ENCODE measurements at regions not wholly inside any gene's neighbourhood (a gene's known extent, or its start where the extent isn't known, plus 50 kb on each side); places are given as distances from the start of the nearest gene placed in this dataset.

DNA sequence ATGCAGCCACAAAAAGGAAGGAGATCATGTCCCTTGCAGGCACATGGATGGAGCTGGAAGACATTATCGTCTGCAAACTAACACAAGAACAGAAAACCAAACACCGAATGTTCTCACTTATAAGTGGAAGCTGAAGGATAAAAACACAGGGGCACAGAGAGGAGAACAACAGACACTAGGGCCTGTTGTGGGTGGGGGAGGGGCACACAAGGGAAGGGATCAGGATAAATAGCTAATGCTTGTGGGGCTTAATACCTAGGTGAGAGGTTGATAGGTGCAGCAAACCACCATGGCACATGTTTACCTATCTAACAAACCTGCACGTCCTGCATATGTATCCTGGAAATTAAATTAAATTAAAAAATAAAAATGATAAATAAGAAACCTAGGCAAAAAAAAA is 969.9 kb downstream of the TTLL7 start:
- no peak for ATAC-seq
- WGBS, 2 donors (ENCODE audit: low coverage in 1 of 2), result 38 to 90% methylated on average over 1 to 3 of the region's 3 CpGs
- no peak for TF ChIP-seq EP300 (IDR thresholded peaks at IDR 0.05)
- TF ChIP-seq POLR2AphosphoS5 (IDR thresholded peaks at IDR 0.05), result no peak
- no peak for TF ChIP-seq POLR2A (IDR thresholded peaks at IDR 0.05)
- TF ChIP-seq CTCF (IDR thresholded peaks at IDR 0.05), result no peak

GRCh38 chr1:83028467-83028866 is 970.5 kb downstream of the TTLL7 start:
- Histone ChIP-seq H3K27ac (no peak overlapping the region), H3K9me3 (no peaks in the 10 kb centered on the region), H3K4me1 (no peaks in the 10 kb centered on the region), H3K36me3 (no peaks in the 10 kb centered on the region), H3K4me3 (no peak overlapping the region), H3K27me3 (no peaks in the 10 kb centered on the region)
- TF ChIP-seq POLR2A (IDR thresholded peaks at IDR 0.05) (no peak), EP300 (IDR thresholded peaks at IDR 0.05) (no peak), CTCF (IDR thresholded peaks at IDR 0.05) (no peak), POLR2AphosphoS5 (IDR thresholded peaks at IDR 0.05) (no peak)
- ATAC-seq, result no peak

More for the DNA sequence above, 969.9 kb downstream of the TTLL7 start:
- Histone ChIP-seq H3K4me1 (no peaks in the 10 kb centered on the region), H3K4me3 (no peak overlapping the region), H3K9me3 (no peaks in the 10 kb centered on the region), H3K27me3 (no peaks in the 10 kb centered on the region), H3K36me3 (no peaks in the 10 kb centered on the region), H3K27ac (no peak overlapping the region)

GRCh38 chr1:83027511-83027910 is 971.4 kb downstream of the TTLL7 start:
- no peak for ATAC-seq
- WGBS, 2 donors (ENCODE audit: low coverage in 1 of 2), result 85 to 100% methylated on average over 1 of the region's 1 CpG

DNA sequence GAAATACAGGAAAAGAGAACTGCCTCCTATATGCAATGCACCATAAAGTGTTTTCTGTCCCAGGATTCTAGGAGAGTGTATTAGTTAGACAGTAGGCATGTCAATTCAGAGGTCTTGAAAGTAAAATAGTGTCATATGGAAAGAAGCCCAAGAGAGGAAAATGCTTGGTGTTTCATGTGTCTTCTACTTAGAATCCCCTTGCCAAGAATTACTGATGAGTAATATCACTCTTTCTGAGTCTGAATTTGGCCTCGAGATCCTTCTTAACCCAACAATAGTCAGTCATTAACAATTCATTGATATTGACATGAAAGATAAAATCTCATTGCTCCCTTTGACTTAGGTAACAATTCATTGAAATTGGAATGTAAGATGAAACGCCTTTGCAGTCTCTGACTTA is 972.2 kb downstream of the TTLL7 start:
- whole genome bisulfite sequencing, 2 donors (ENCODE audit: low coverage in 1 of 2), result 77 to 79% methylated on average over 2 of the region's 2 CpGs
- Histone ChIP-seq H3K27me3 (no peaks in the 10 kb centered on the region), H3K9me3 (no peaks in the 10 kb centered on the region), H3K4me1 (no peaks in the 10 kb centered on the region), H3K36me3 (no peaks in the 10 kb centered on the region), H3K4me3 (no peak overlapping the region), H3K27ac (no peak overlapping the region)
- no peak for ATAC-seq
- TF ChIP-seq POLR2AphosphoS5 (IDR thresholded peaks at IDR 0.05) (no peak), CTCF (IDR thresholded peaks at IDR 0.05) (no peak), EP300 (IDR thresholded peaks at IDR 0.05) (no peak), POLR2A (IDR thresholded peaks at IDR 0.05) (no peak)

More at GRCh38 chr1:83027511-83027910, 971.4 kb downstream of the TTLL7 start:
- no peak overlapping the region for H3K4me3 ChIP-seq
- no peak overlapping the region for H3K27ac ChIP-seq
- H3K27me3 ChIP-seq, result no peaks in the 10 kb centered on the region
- H3K36me3 ChIP-seq, result no peaks in the 10 kb centered on the region
- H3K4me1 ChIP-seq, result no peaks in the 10 kb centered on the region
- no peaks in the 10 kb centered on the region for H3K9me3 ChIP-seq
- no peak for TF ChIP-seq POLR2A (IDR thresholded peaks at IDR 0.05)
- no peak for TF ChIP-seq EP300 (IDR thresholded peaks at IDR 0.05)
- no peak for TF ChIP-seq CTCF (IDR thresholded peaks at IDR 0.05)
- no peak for TF ChIP-seq POLR2AphosphoS5 (IDR thresholded peaks at IDR 0.05)

DNA sequence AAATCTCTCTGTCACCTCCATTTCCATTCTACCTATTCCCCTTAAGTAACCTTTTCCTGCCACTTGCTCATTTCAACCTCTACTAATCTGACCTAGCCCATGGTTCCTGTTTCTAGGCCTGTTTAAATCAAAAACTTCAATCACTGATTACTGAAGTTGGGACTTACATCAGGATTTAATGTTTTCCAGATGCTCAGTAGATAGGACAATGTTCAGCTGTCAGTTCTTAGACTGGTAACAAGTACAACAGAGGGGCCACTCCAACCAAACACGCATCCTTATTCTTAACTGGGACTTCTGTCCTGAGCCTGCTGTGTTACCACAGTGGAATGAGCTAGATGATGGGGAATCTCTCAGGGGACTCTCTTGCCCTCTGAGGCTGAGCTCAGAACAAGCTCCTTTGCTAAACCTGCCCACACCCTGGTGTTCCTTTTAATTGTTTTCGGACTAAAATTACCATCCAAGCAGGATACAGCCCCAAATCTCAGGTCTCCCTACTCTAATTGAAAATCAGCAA is 974.6 kb downstream of the TTLL7 start:
- no peak overlapping the region for H3K4me3 ChIP-seq
- 29% methylated on average over 1 of the region's 2 CpGs; no CpG with 5 or more reads in 1 of the 2 donors for WGBS, 2 donors (ENCODE audit: low coverage in 1 of 2)
- peak overlapping the region in 2 of 4 donors; percentile 15 to 31 for H3K27ac ChIP-seq
- no peaks in the 10 kb centered on the region for H3K4me1 ChIP-seq
- TF ChIP-seq POLR2A (IDR thresholded peaks at IDR 0.05) (no peak), CTCF (IDR thresholded peaks at IDR 0.05) (no peak), POLR2AphosphoS5 (IDR thresholded peaks at IDR 0.05) (no peak), EP300 (IDR thresholded peaks at IDR 0.05) (no peak)
- peaks cover 0 to 14% (median 0%) of the 10 kb centered on the region in 3 donors for H3K9me3 ChIP-seq
- H3K27me3 ChIP-seq, result no peaks in the 10 kb centered on the region
- no peaks in the 10 kb centered on the region for H3K36me3 ChIP-seq
- no peak for ATAC-seq
